ENCODE measurements at regions not wholly inside any gene's neighbourhood (a gene's known extent, or its start where the extent isn't known, plus 50 kb on each side); places are given as distances from the start of the nearest gene placed in this dataset.

GRCh38 chr5:105680858-105681475 is 1989.8 kb downstream of the EFNA5 start:
- no peak overlapping the region for H3K4me3 Mint-ChIP-seq (ENCODE audit: unreplicated experiment)
- H3K9me3 Mint-ChIP-seq (ENCODE audit: unreplicated experiment), result no peaks in the 10 kb centered on the region
- ChIA-PET POLR2A (interaction anchor here (0.6 kb wide), 1 partner anchor 67 kb away, joined by 3 read pairs; no protein-coding TSS in a partner anchor), CTCF (interaction anchor here (0.6 to 0.7 kb wide), 2 partner anchors 25 to 101 kb away, joined by 3 read pairs; no protein-coding TSS in a partner anchor)
- BruUV-seq (replicated peaks), result no TSS peak
- H3K27ac Mint-ChIP-seq (ENCODE audit: low read depth, unreplicated experiment), result no peak overlapping the region
- H3K27me3 Mint-ChIP-seq (ENCODE audit: insufficient read depth, unreplicated experiment), result no peaks in the 10 kb centered on the region
- no peaks in the 10 kb centered on the region for H3K4me1 Mint-ChIP-seq (ENCODE audit: insufficient read depth, unreplicated experiment)
- no peaks in the 10 kb centered on the region for H3K36me3 Mint-ChIP-seq (ENCODE audit: insufficient read depth, unreplicated experiment)
- DNase-seq (ENCODE audit: unreplicated experiment), result no peak
- no peak for TF ChIP-seq CTCF (IDR thresholded peaks at IDR 0.05; ENCODE audit: unreplicated experiment)
- intact Hi-C loops (cut with micrococcal nuclease), result no loop called here

GRCh38 chr5:105677291-105677690 is 1993.4 kb downstream of the EFNA5 start:
- intact Hi-C loops (cut with micrococcal nuclease), result no loop called here
- POLR2A ChIA-PET, result no interaction called here
- no peaks in the 10 kb centered on the region for H3K36me3 Mint-ChIP-seq (ENCODE audit: insufficient read depth, unreplicated experiment)
- H3K27me3 Mint-ChIP-seq (ENCODE audit: insufficient read depth, unreplicated experiment), result no peaks in the 10 kb centered on the region
- no peaks in the 10 kb centered on the region for H3K4me1 Mint-ChIP-seq (ENCODE audit: insufficient read depth, unreplicated experiment)
- no peak overlapping the region for H3K27ac Mint-ChIP-seq (ENCODE audit: low read depth, unreplicated experiment)
- H3K9me3 Mint-ChIP-seq (ENCODE audit: unreplicated experiment), result no peaks in the 10 kb centered on the region
- BruUV-seq (replicated peaks), result no TSS peak
- no peak for TF ChIP-seq CTCF (IDR thresholded peaks at IDR 0.05; ENCODE audit: unreplicated experiment)
- no peak overlapping the region for H3K4me3 Mint-ChIP-seq (ENCODE audit: unreplicated experiment)
- peak; percentile 13 for DNase-seq (ENCODE audit: unreplicated experiment)
- CTCF ChIA-PET, result no interaction called here

GRCh38 chr5:105670596-105670995 is 2000.1 kb downstream of the EFNA5 start:
- no peak overlapping the region for H3K27ac Mint-ChIP-seq (ENCODE audit: low read depth, unreplicated experiment)
- peak; percentile 13 for DNase-seq (ENCODE audit: unreplicated experiment)
- no peak for TF ChIP-seq CTCF (IDR thresholded peaks at IDR 0.05; ENCODE audit: unreplicated experiment)
- H3K4me3 Mint-ChIP-seq (ENCODE audit: unreplicated experiment), result no peak overlapping the region
- ChIA-PET CTCF (no interaction called here), POLR2A (interaction anchor here (0.6 kb wide), 1 partner anchor 1015 kb away, joined by 3 read pairs; no protein-coding TSS in a partner anchor)
- intact Hi-C loops (cut with micrococcal nuclease), result no loop called here
- no peaks in the 10 kb centered on the region for H3K27me3 Mint-ChIP-seq (ENCODE audit: insufficient read depth, unreplicated experiment)
- H3K9me3 Mint-ChIP-seq (ENCODE audit: unreplicated experiment), result peaks cover 28% of the 10 kb centered on the region
- no peaks in the 10 kb centered on the region for H3K36me3 Mint-ChIP-seq (ENCODE audit: insufficient read depth, unreplicated experiment)
- no peaks in the 10 kb centered on the region for H3K4me1 Mint-ChIP-seq (ENCODE audit: insufficient read depth, unreplicated experiment)
- no TSS peak for BruUV-seq (replicated peaks)

- no TSS peak for BruUV-seq (replicated peaks)
- DNase-seq (ENCODE audit: unreplicated experiment), result no peak
- ChIA-PET POLR2A (no interaction called here), CTCF (no interaction called here)
- TF ChIP-seq CTCF (IDR thresholded peaks at IDR 0.05; ENCODE audit: unreplicated experiment), result no peak
- intact Hi-C loops (cut with micrococcal nuclease), result no loop called here
- Mint-ChIP-seq H3K36me3 (ENCODE audit: insufficient read depth, unreplicated experiment) (no peaks in the 10 kb centered on the region), H3K4me3 (ENCODE audit: unreplicated experiment) (no peak overlapping the region), H3K9me3 (ENCODE audit: unreplicated experiment) (peaks cover 21% of the 10 kb centered on the region), H3K27me3 (ENCODE audit: insufficient read depth, unreplicated experiment) (no peaks in the 10 kb centered on the region), H3K27ac (ENCODE audit: low read depth, unreplicated experiment) (no peak overlapping the region), H3K4me1 (ENCODE audit: insufficient read depth, unreplicated experiment) (no peaks in the 10 kb centered on the region)
These were observed 2007.1 kb downstream of the EFNA5 start for GRCh38 chr5:105663671-105664070.

All from MCF 10A (cell line).